RWPE2 (cell line): ENCODE measurements at regions not wholly inside any gene's neighbourhood (a gene's known extent, or its start where the extent isn't known, plus 50 kb on each side); places are given as distances from the start of the nearest gene placed in this dataset.
"Not testable (repeated sequence)": the region's sequence is repeated elsewhere in the genome, so short reads cannot be mapped to it uniquely, and the experiment has no call there.

ENCODE experiments used
- ATAC-seq: fragments of 200-7000 bp; cut with Tn5 transposase; 3 replicates; pipeline ENCODE4 v1.9.1; 2021; ENCODE audit warnings: low read depth
- DNase-seq: peaks from one replicate; pipeline ENCODE4 v3.0.0-alpha.2; 2020; ENCODE audit warnings: low spot score
- H3K27ac ChIP-seq: fragments of 450-650 bp; 2 replicates; pipeline ENCODE4 v1.5.1; 2017; ENCODE audit warnings: mild to moderate bottlenecking; ENCODE audit not compliant: poor library complexity, severe bottlenecking
- H3K27me3 ChIP-seq: fragments of 250-450 bp; sonication (Bioruptor Pico); 2 replicates; pipeline ENCODE4 v1.5.1; 2021; ENCODE audit warnings: mild to moderate bottlenecking, moderate library complexity; ENCODE audit not compliant: insufficient read depth, poor library complexity, severe bottlenecking
- H3K36me3 ChIP-seq: fragments of 250-450 bp; sonication (Bioruptor Pico); 2 replicates; pipeline ENCODE4 v1.5.1; 2020; ENCODE audit warnings: low read depth, mild to moderate bottlenecking, moderate library complexity
- H3K4me1 ChIP-seq: fragments of 250-450 bp; sonication (Bioruptor Pico); 2 replicates; pipeline ENCODE4 v1.5.1; 2021; ENCODE audit warnings: mild to moderate bottlenecking, moderate library complexity; ENCODE audit not compliant: insufficient read depth, poor library complexity, severe bottlenecking
- H3K4me3 ChIP-seq: fragments of 250-450 bp; sonication (Bioruptor Pico); 2 replicates; pipeline ENCODE4 v1.5.1; 2021; ENCODE audit warnings: mild to moderate bottlenecking, moderate library complexity; ENCODE audit not compliant: severe bottlenecking
- H3K9me3 ChIP-seq: fragments of 250-450 bp; sonication (Bioruptor Pico); 2 replicates; pipeline ENCODE4 v1.5.1; 2021; ENCODE audit warnings: mild to moderate bottlenecking, moderate library complexity; ENCODE audit not compliant: severe bottlenecking
- CTCF ChIP-seq: fragments of 450-650 bp; IDR thresholded peaks from one replicate; pipeline ENCODE4 v1.5.1; 2017; ENCODE audit warnings: mild to moderate bottlenecking, moderate library complexity; ENCODE audit not compliant: poor library complexity, severe bottlenecking

- no peaks in the 10 kb centered on the region for H3K36me3 ChIP-seq
- H3K27me3 ChIP-seq = no peaks in the 10 kb centered on the region
- no peak for ATAC-seq
- H3K9me3 ChIP-seq = no peaks in the 10 kb centered on the region
- H3K4me1 ChIP-seq = peaks cover 5% of the 10 kb centered on the region
- no peak for TF ChIP-seq CTCF
- DNase-seq = no peak
- H3K4me3 ChIP-seq = no peak overlapping the region
- no peak overlapping the region for H3K27ac ChIP-seq
Measured at GRCh38 chr17:73855720-73856333, 211.6 kb upstream of the SDK2 start.

- Histone ChIP-seq H3K36me3 (no peaks in the 10 kb centered on the region), H3K4me1 (peaks cover 9% of the 10 kb centered on the region), H3K4me3 (no peak overlapping the region), H3K27ac (no peak overlapping the region), H3K27me3 (no peaks in the 10 kb centered on the region), H3K9me3 (no peaks in the 10 kb centered on the region)
- no peak for ATAC-seq
- DNase-seq = no peak
- TF ChIP-seq CTCF = no peak
Measured at GRCh38 chr17:73856556-73856955, 212.3 kb upstream of the SDK2 start.

- not testable (repeated sequence) for DNase-seq, ATAC-seq, H3K4me1 ChIP-seq, H3K36me3 ChIP-seq, H3K27me3 ChIP-seq, H3K4me3 ChIP-seq, H3K9me3 ChIP-seq
- H3K27ac ChIP-seq = peak overlapping the region; percentile 52
Measured at GRCh38 chr17:73859439-73860008, 215.3 kb upstream of the SDK2 start.

- Histone ChIP-seq H3K27me3 (no peaks in the 10 kb centered on the region), H3K9me3 (no peaks in the 10 kb centered on the region)
- no peak for TF ChIP-seq CTCF
Measured at GRCh38 chr17:73861543-73861942, 217.3 kb upstream of the SDK2 start.

GRCh38 chr17:73863761-73864535 is 219.7 kb upstream of the SDK2 start:
- no peaks in the 10 kb centered on the region for H3K9me3 ChIP-seq
- ATAC-seq = no peak
- no peak overlapping the region for H3K4me3 ChIP-seq
- no peak for TF ChIP-seq CTCF
- DNase-seq = no peak
- H3K27me3 ChIP-seq = no peaks in the 10 kb centered on the region
- H3K4me1 ChIP-seq = peaks cover 9% of the 10 kb centered on the region
- H3K27ac ChIP-seq = no peak overlapping the region
- H3K36me3 ChIP-seq = no peaks in the 10 kb centered on the region

More at GRCh38 chr17:73861543-73861942, 217.3 kb upstream of the SDK2 start:
- Histone ChIP-seq H3K27ac (no peak overlapping the region), H3K36me3 (no peaks in the 10 kb centered on the region), H3K4me1 (peaks cover 9% of the 10 kb centered on the region), H3K4me3 (no peak overlapping the region)
- DNase-seq (no peak), ATAC-seq (no peak)
